IMR-90 (cell line): ENCODE measurements at regions not wholly inside any gene's neighbourhood (a gene's known extent, or its start where the extent isn't known, plus 50 kb on each side); places are given as distances from the start of the nearest gene placed in this dataset.

ENCODE experiments used
- ATAC-seq: fragments of 200-7000 bp; cut with Tn5 transposase; 2 replicates; pipeline ENCODE4 v1.9.1; 2020; ENCODE audit warnings: low read depth, mild to moderate bottlenecking, moderate library complexity
- BruUV-seq: library from RNA; stranded (reverse); fragments of 400-500 nt; replicated peaks from 2 replicates; lab custom pipeline; 2021; lab: Mats Ljungman, UMichigan
- CTCF ChIA-PET: fragments of 300-600 bp; formaldehyde crosslinking; extraction: SDS; loops from one replicate; lab custom pipeline; 2021; ENCODE audit warnings: antibody characterized with exemption; lab: Yijun Ruan, JAX
- POLR2A ChIA-PET: fragments of 300-600 bp; sonication (Branson Sonifier 250); formaldehyde crosslinking; loops from one replicate; lab custom pipeline; 2022; ENCODE audit warnings: antibody characterized with exemption; ENCODE audit not compliant: unreplicated experiment; lab: Charles Lee
- DNase-seq: peaks from one replicate; pipeline ENCODE4 v3.0.0; 2013
- H2AFZ ChIP-seq: replicated peaks from 2 replicates; pipeline ENCODE3; 2013; ENCODE audit warnings: low read length, mild to moderate bottlenecking; ENCODE audit not compliant: poor library complexity
- H2AK5ac ChIP-seq: 2 replicates; pipeline ENCODE4 v1.6.1; 2013; ENCODE audit warnings: low read depth, low read length, inconsistent platforms
- H2AK9ac ChIP-seq: replicated peaks from 2 replicates; pipeline ENCODE3; 2013; ENCODE audit warnings: mild to moderate bottlenecking, low read depth, low read length, moderate library complexity; ENCODE audit not compliant: poor library complexity
- H2BK120ac ChIP-seq: 2 replicates; pipeline ENCODE4 v1.6.1; 2013; ENCODE audit warnings: low read depth, low read length, inconsistent platforms
- H2BK15ac ChIP-seq: 3 replicates; pipeline ENCODE4 v1.6.1; 2013; ENCODE audit warnings: low read depth, low read length, inconsistent platforms
- H2BK20ac ChIP-seq: 2 replicates; pipeline ENCODE4 v1.6.1; 2013; ENCODE audit warnings: low read depth, mild to moderate bottlenecking, inconsistent platforms, low read length, moderate library complexity
- H2BK5ac ChIP-seq: 2 replicates; pipeline ENCODE4 v1.6.1; 2013; ENCODE audit warnings: mild to moderate bottlenecking, low read depth, low read length, inconsistent platforms; ENCODE audit not compliant: poor library complexity, severe bottlenecking
- H3K14ac ChIP-seq: replicated peaks from 2 replicates; pipeline ENCODE4 v1.6.1; 2013; ENCODE audit warnings: low read depth, low read length, inconsistent platforms
- H3K18ac ChIP-seq: 2 replicates; pipeline ENCODE4 v1.6.1; 2013; ENCODE audit warnings: low read depth, low read length, control low read depth
- H3K23ac ChIP-seq: 2 replicates; pipeline ENCODE4 v1.6.1; 2013; ENCODE audit warnings: low read depth, low read length, inconsistent platforms
- H3K27ac ChIP-seq: 2 replicates; pipeline ENCODE4 v1.5.1; 2013; ENCODE audit warnings: mild to moderate bottlenecking, control low read depth, low read length; ENCODE audit not compliant: insufficient read depth
- H3K27me3 ChIP-seq: 2 replicates; pipeline ENCODE4 v1.6.1; 2013; ENCODE audit warnings: low read length; ENCODE audit not compliant: control insufficient read depth, insufficient read depth
- H3K36me3 ChIP-seq: 2 replicates; pipeline ENCODE4 v1.6.1; 2013; ENCODE audit warnings: low read length, mixed read lengths; ENCODE audit not compliant: control insufficient read depth, insufficient read depth
- H3K4ac ChIP-seq: 2 replicates; pipeline ENCODE4 v1.6.1; 2013; ENCODE audit warnings: low read depth, low read length, inconsistent platforms
- H3K4me1 ChIP-seq: 2 replicates; pipeline ENCODE4 v1.6.1; 2013; ENCODE audit warnings: low read length, mixed read lengths; ENCODE audit not compliant: control insufficient read depth, insufficient read depth
- H3K4me2 ChIP-seq: 2 replicates; pipeline ENCODE4 v1.6.1; 2013; ENCODE audit warnings: low read depth, mild to moderate bottlenecking, control low read depth, low read length, moderate library complexity
- H3K4me3 ChIP-seq: 2 replicates; pipeline ENCODE4 v1.5.1; 2013; ENCODE audit warnings: low read depth, mild to moderate bottlenecking, control low read depth, low read length, moderate library complexity; ENCODE audit not compliant: insufficient read depth
- H3K56ac ChIP-seq: 2 replicates; pipeline ENCODE4 v1.6.1; 2013; ENCODE audit warnings: low read length, inconsistent platforms; ENCODE audit not compliant: insufficient read depth; ENCODE audit errors: extremely low read depth
- H3K79me1 ChIP-seq, 2 experiments: 2 replicates each; pipeline ENCODE4 v1.6.1; 2013; ENCODE audit warnings: low read length in 2 of 2, inconsistent platforms in 1 of 2, low read depth in 1 of 2
- H3K9ac ChIP-seq: 2 replicates; pipeline ENCODE4 v1.6.1; 2013; ENCODE audit warnings: low read depth, low read length, control low read depth
- H3K9me1 ChIP-seq: 2 replicates; pipeline ENCODE4 v1.6.1; 2013; ENCODE audit warnings: low read length, inconsistent platforms; ENCODE audit not compliant: insufficient read depth
- H3K9me3 ChIP-seq: 2 replicates; pipeline ENCODE4 v1.6.1; 2013; ENCODE audit warnings: low read length; ENCODE audit not compliant: control insufficient read depth, insufficient read depth
- H4K20me1 ChIP-seq: 2 replicates; pipeline ENCODE4 v1.6.1; 2013; ENCODE audit warnings: low read length, inconsistent platforms; ENCODE audit not compliant: insufficient read depth
- H4K5ac ChIP-seq: 2 replicates; pipeline ENCODE4 v1.6.1; 2013; ENCODE audit warnings: mild to moderate bottlenecking, low read depth, low read length, control low read depth
- H4K8ac ChIP-seq, 2 experiments: 2 replicates each; pipeline ENCODE4 v1.6.1; 2013; ENCODE audit warnings: low read depth in 2 of 2, low read length in 2 of 2, control low read depth in 1 of 2, inconsistent platforms in 1 of 2
- H4K91ac ChIP-seq: 2 replicates; pipeline ENCODE4 v1.6.1; 2013; ENCODE audit warnings: low read depth, low read length, inconsistent platforms; ENCODE audit not compliant: insufficient read depth
- BHLHE40 ChIP-seq: fragments of 150-350 bp; IDR thresholded peaks from 2 replicates; pipeline ENCODE4 v1.6.1; 2016; ENCODE audit warnings: mild to moderate bottlenecking, low read depth, low read length
- CEBPB ChIP-seq: IDR thresholded peaks from 2 replicates; pipeline ENCODE4 v1.6.1; 2012; ENCODE audit warnings: low read depth, low read length, improper control_type of control experiment
- CHD1 ChIP-seq: IDR thresholded peaks from 2 replicates; pipeline ENCODE4 v1.6.1; 2012; ENCODE audit warnings: low read depth, low read length, improper control_type of control experiment
- ELK1 ChIP-seq: fragments of 150-350 bp; IDR thresholded peaks from 2 replicates; pipeline ENCODE4 v1.6.1; 2016; ENCODE audit warnings: low read depth, mild to moderate bottlenecking, low read length, moderate library complexity, borderline replicate concordance
- FOS ChIP-seq: fragments of 150-350 bp; IDR thresholded peaks from 2 replicates; pipeline ENCODE4 v1.6.1; 2016; ENCODE audit warnings: low read depth, low read length
- NFE2L2 ChIP-seq: fragments of 150-350 bp; IDR thresholded peaks from 2 replicates; pipeline ENCODE4 v1.6.1; 2016; ENCODE audit warnings: low read depth, mild to moderate bottlenecking, low read length
- RCOR1 ChIP-seq: IDR thresholded peaks from 2 replicates; pipeline ENCODE4 v1.6.1; 2012; ENCODE audit warnings: mild to moderate bottlenecking, low read length, improper control_type of control experiment; ENCODE audit not compliant: insufficient replicate concordance
- USF2 ChIP-seq: fragments of 150-350 bp; IDR thresholded peaks from 2 replicates; pipeline ENCODE4 v1.6.1; 2017; ENCODE audit warnings: mild to moderate bottlenecking, antibody characterized with exemption, low read length, low read depth
- WGBS, 2 experiments: methylation state at CpG; one replicate each; pipeline versions ENCODE4 v1.1.5 to v1.1.7; 2013; ENCODE audit warnings: missing lambda C conversion rate in 2 of 2; ENCODE audit not compliant: insufficient read length in 1 of 2; ENCODE audit errors: extremely low coverage in 2 of 2; 5-methylcytosine and 5-hydroxymethylcytosine counted together
- dilution Hi-C: fragments of 300-500 bp; cut with HindIII; formaldehyde crosslinking; loops from one replicate; pipeline ENCODE4 v1.14.3; 2018; ENCODE audit warnings: low sequenced_read_pairs; ENCODE audit not compliant: unreplicated experiment
- in situ Hi-C: fragments of 300-500 bp; cut with MboI; formaldehyde crosslinking; loops from 3 replicates; pipeline ENCODE4 v1.14.3; 2019; ENCODE audit warnings: low sequenced_read_pairs, inconsistent platforms, mixed read lengths
- intact Hi-C: fragments of 100-400 bp; cut with micrococcal nuclease; formaldehyde crosslinking; loops from 2 replicates; pipeline ENCODE4 v1.10.0; 2022

- peaks cover 15% of the 10 kb centered on the region for H3K9me1 ChIP-seq
- no TSS peak for BruUV-seq
- DNase-seq (no peak), ATAC-seq (no peak)
- H4K91ac ChIP-seq = peak overlapping the region; percentile 83
- peak overlapping the region; percentile 98 for H2BK20ac ChIP-seq
- TF ChIP-seq CHD1 (no peak), ELK1 (no peak), USF2 (no peak), FOS (no peak), BHLHE40 (no peak), CEBPB (no peak), NFE2L2 (no peak), RCOR1 (no peak)
- H2BK15ac ChIP-seq = peak overlapping the region; percentile 96; the same call in 2 of the 3 replicates
- no peaks in the 10 kb centered on the region for H3K79me1 ChIP-seq
- POLR2A ChIA-PET = no interaction called here
- peak overlapping the region; percentile 73 for H3K14ac ChIP-seq
- peak overlapping the region; percentile 69 to 95; a peak in 3 of 4 replicates for H4K8ac ChIP-seq
- H2AK9ac ChIP-seq = peak overlapping the region; percentile 47
- peak overlapping the region; percentile 97 for H2BK120ac ChIP-seq
- H4K20me1 ChIP-seq = no peaks in the 10 kb centered on the region
- no peak overlapping the region for H3K4me3 ChIP-seq
- no peak overlapping the region for H3K56ac ChIP-seq
- H3K9ac ChIP-seq = no peak overlapping the region
- intact Hi-C loops = loop anchor here (5.0 kb wide), 1 partner anchor 80 kb away; no protein-coding TSS in a partner anchor
- peak overlapping the region; percentile 90 for H3K4ac ChIP-seq
- peaks cover 17% of the 10 kb centered on the region for H3K4me1 ChIP-seq
- peak overlapping the region; percentile 44 for H2BK5ac ChIP-seq
- H3K4me2 ChIP-seq = no peak overlapping the region
- peak overlapping the region; percentile 74 for H3K18ac ChIP-seq
- CTCF ChIA-PET = no interaction called here
- H3K27ac ChIP-seq = peak overlapping the region; percentile 23; the same call in 1 of the 2 replicates
- dilution Hi-C loops = no loop called here
- peak overlapping the region; percentile 63 for H2AK5ac ChIP-seq
- H2AFZ ChIP-seq = peak overlapping the region; percentile 9
- peak overlapping the region; percentile 68 for H4K5ac ChIP-seq
- no peaks in the 10 kb centered on the region for H3K9me3 ChIP-seq
- no peaks in the 10 kb centered on the region for H3K27me3 ChIP-seq
- no peak overlapping the region; the same call in 1 of the 2 replicates for H3K23ac ChIP-seq
- in situ Hi-C loops = no loop called here
- 95% methylated on average over 3 of the region's 12 CpGs; no CpG with 5 or more reads in 1 of the 2 experiments for WGBS, 2 experiments
- no peaks in the 10 kb centered on the region for H3K36me3 ChIP-seq
Measured at GRCh38 chr2:234596696-234597575, 100.1 kb upstream of the ARL4C start.
